ENCODE measurements at regions not wholly inside any gene's neighbourhood (a gene's known extent, or its start where the extent isn't known, plus 50 kb on each side); places are given as distances from the start of the nearest gene placed in this dataset.
A peak's percentile ranks its signal among the peaks of the same experiment; 100 is the strongest.
"Not testable (repeated sequence)": the region's sequence is repeated elsewhere in the genome, so short reads cannot be mapped to it uniquely, and the experiment has no call there.

DNA sequence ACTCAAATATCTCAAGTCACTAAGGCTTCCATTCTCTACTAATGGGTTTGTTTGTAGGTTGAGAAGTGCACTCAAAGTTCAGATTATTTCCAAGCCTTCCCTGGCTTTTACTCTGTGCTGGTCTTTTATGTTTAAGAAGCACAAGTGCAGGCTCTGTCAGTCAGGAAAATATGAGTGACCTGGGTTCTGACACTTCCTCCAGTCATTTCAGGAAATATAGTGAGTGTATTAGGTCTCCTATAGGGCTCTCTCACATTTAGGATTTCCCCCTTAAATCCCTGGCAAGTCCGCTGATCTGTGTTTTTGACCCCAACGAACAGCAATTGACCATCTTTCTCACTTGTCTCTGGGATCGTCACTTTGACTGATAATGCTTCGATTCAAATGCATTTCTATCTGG lies 210.2 kb downstream of the ARPP21 start:
- DNase-seq (ENCODE audit: low read depth) = no peak

DNA sequence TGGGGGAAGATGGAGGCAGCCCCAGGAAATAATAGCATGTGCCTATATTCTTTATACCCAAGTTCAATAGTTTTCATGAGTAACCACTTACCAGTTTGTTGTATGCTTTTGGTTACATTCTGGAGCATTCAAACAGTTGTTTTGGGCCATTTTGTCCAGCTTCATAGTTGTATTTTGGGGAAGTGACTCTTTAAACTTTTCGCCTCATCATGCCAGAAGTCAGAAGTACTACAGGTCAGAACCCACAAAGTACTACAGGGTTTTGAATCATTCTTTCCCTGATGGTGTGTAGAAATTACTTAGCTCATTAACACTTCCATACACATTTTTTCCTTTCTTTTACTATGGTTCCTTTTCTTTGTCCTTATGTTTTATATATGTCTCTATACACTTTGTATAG lies 210.6 kb downstream of the ARPP21 start:
- no peak for DNase-seq (ENCODE audit: low read depth)

DNA sequence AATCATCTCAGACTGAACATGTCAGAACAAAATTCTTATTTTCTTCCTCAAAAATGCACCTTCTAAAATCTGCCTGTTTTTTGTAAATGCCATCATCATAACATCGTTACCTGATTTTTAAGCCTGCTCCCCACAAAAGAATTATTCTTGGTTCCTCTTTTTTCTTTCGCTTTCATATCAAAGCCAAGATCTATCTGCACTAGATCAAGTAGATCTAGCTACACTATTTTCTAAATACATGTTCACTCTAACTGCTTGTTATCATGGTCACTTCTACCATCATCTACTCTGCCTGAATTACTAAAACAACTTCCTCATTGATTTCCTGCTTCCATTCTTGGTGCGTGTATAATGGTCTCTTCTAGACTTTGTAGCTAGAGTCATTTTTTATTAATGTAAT lies 217.7 kb downstream of the ARPP21 start:
- DNase-seq (ENCODE audit: low read depth) = no peak

DNA sequence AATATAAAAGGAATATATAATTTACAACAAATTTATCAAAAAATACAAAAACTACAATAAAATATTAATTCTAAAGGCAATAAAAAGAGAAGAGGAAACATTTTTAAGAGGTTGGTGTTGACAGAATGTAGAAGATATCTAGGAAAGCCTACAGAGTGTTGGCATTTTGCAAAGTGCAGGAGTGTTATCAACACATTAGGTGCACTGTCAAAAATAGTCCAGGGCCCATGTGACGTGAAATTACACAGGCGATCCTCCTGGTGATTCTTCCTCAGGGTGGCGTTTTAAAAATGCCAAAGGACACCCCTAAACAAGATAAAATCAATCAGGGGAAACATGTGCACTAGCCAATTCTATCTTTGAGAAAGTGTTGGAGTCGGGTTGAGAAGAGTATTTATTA lies 222.7 kb downstream of the ARPP21 start:
- DNase-seq (ENCODE audit: low read depth) = no peak

DNA sequence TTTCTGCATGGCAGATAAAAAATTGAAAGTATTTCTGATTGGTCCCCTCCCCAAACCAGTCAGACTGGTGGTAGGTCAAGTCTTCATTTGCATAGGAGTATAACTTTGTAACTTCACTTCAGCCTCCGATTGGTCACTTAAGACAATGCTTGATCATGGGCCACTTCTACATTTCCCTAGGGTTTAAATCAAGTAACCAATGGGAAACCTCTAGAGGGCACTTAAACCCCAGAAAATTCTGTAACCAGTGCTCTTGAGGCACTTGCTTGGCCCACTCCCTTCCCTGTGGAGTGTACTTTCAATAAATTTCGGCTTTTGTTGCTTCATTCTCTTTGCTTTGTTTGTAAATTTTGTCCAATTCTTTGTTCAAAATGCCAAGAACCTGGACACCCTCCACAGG lies 225.5 kb downstream of the ARPP21 start:
- DNase-seq (ENCODE audit: low read depth) = no peak

DNA sequence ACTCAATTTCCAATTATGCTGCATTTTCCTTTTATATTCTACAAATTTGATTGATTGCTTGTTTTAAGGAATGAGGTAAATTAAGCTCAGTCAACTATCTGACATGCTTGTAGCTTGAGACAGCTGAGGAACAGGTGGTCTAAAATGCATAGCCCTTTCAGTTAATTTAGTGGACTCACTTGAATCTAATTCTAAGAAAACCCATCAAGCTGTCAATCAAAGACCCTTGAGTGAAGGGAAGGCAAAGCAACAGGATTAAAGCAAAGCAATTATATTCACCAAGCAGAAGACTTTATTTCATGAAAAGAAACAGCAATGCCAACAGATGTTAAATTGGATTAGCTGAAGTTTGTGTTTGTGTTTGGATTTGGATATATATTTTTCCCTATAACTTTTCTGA lies 228.5 kb downstream of the ARPP21 start:
- DNase-seq (ENCODE audit: low read depth) = no peak

DNA sequence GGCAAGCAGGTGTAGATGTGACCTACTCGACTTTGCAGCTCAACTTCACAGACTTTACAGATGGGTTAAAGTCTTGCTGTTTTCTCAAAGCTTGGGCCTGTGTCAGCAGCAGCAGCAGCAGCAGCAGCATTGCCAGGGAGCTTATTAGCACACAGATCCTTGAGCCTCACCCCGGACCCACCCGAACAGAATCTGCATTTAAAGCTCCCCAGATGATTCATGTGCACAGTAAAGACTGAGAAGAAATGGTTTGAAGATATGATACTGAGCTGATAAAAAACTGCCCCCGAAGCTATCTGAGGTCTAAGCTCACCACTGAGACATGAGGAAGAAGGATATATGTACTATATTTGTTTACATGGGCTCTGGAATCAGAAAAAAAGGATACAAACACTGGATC lies 231.7 kb downstream of the ARPP21 start:
- DNase-seq (ENCODE audit: low read depth) = no peak

DNA sequence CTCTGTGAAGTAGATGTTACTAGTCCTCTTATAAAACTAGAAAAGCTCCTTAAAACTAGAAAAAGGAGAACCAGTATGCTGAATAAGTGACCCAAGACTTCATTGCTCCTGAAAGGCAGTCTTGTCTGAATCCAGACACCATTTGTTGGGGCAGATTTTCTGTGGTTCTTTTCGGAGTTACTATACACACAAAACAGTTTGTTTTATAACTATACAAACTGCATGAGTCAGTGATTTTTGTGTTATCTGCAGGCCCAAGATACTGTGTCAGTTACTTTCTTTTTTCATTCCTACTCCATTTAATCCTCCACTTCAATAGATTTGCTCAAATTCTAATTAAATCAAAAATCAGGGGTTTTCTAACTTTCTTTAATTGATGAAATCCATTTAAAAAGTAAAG lies 244.6 kb downstream of the ARPP21 start:
- DNase-seq (ENCODE audit: low read depth) = no peak

DNA sequence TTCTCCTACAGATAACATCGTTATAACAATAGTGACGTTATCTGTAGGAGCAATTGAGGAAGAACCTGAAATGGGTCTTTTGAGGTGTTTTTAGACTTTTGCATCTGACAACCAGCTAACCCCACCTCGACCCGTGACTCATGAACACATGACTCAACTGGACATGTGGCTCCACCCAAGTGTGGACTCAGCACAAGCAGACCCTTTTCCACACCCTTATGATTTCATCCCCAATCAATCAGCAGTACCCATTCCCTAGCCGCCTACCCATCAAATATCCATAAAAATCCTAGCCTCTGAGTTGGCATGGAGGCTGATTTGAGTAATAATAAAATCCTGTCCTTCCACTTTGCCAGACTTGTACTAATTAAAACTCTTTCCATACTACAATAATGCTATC lies 255.4 kb downstream of the ARPP21 start:
- no peak for DNase-seq (ENCODE audit: low read depth)

DNA sequence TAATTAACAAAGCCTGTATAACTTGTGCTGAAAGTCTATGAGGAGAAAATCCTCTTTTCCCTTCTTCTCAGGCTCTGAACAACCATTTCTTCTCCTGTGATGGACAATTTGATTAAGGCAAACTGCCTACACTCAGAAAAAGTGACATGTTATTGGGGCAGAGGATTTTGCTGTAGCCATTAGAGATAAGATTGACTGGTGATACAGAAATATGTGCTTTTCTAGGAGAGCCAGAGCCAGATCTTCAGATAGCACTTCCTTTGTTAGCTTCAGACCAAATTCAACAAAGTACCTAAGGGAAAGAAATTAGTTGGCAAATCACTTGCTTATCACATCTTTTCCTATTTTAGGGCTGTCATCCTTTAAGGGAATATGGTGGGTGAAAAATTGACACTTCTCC lies 259.9 kb downstream of the ARPP21 start:
- DNase-seq (ENCODE audit: low read depth) = no peak

DNA sequence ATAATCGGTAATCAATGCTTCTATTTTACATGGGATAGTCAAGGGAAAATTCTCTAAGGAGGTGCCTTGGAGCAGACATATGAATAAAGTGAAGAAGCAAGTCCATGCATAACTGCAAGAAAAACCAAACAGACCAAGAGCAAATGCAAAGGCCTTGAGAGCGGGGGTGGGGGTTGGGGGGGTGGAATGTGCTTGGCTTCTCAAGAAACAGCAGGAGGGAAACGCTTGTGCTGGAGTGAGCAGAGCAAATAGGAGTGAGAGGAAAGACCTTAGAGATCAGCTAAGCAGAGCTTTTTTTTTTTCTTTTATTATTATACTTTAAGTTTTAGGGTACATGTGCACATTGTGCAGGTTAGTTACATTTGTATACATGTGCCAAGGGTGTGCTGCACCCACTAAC lies 260.8 kb downstream of the ARPP21 start:
- no peak for DNase-seq (ENCODE audit: low read depth)

DNA sequence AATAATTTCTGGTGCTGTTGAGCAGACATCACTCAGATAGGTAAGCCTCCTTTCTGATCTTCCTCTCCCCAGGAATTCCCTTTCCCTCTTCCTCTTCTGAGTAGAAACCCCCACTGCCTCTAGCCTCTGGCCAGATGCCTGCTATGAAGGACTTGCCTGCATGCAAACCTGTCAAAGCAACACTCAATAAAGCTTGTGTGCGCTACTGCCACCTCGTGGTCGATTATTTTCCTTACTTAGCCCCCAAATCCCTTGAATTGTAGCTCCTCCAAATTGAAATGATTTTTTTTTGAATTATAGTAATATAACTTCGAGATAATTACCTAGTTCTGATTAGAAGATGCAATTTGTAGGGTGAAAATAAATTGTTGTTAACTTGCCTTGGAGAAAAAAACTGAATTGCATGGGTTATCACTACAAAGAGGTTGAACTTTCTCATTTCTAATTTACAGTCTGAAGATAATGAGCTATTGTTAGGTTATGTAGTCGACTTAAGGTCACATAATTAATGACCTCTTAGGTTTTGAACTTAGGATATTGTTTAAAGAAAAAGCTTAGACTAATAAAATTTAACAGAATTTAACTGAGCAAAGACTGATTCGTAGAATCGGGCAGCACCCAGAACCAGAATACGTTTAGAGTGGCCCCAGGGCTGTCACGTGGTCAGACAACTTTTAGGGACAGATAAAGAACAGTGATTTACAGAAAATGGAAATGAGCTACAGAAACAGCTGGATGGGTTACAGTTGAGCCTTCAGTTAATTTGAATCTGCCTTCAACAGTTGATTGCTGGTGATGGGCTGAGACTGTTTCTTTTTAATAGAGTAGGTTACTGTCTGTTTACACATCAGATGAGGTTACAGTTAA lies 269.3 kb downstream of the ARPP21 start:
- peak; percentile 7 for DNase-seq (ENCODE audit: low read depth)

DNA sequence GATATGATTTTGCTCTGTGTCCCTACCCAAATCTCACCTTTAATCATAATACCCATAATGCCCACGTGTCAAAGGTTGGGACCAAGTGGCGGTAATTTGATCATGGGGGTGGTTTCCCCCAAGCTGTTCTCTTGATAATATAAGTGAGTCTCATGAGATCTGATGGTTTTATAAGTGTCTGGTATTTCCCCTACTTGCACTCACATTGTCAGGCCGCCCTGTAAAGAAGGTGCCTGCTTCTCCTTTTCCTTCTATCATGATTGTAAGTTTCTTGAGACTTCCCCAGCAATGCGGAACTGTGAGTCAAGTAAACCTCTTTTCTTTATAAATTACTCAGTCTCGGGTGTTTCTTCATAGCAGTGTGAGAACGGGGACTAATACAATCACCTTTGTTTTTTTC lies 279.8 kb downstream of the ARPP21 start:
- no peak for DNase-seq (ENCODE audit: low read depth)

DNA sequence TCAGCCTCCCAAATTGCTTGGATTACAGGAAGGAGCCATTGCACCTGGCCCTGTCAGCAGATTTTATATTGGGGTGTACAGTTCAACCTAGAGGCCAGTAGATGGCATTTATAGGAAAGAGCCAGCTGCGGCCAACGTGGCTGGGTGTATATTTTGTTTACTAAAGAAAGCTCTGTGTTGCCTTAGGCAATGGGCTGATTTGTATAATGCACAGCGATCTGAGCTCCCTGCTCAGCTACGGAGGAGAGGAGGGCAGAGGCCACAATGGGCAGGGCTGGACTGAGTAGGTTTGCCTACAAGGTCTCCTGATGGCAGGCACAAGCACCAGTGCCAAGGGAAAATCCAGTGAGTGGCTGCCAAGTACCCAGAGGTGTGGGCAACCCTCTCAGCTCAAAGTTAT lies 282.4 kb downstream of the ARPP21 start:
- no peak for DNase-seq (ENCODE audit: low read depth)

DNA sequence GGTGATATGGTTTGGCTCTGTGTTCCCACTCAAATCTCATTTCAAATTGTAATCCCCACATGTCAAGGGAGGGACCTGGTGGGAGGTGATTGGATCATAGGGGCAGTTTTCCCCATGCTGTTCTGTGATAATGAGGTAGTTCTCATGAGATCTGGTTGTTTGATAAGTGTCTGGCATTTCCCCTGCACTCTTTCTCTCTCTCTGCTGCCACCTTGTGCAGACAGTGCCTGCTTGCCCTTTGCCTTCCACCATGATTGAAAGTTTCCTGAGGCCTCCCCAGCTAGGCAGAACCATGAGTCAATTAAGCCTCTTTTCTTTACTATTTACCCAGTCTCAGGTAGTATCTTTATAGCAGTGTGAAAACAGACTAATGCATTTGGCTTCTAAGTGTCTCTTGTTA lies 284.7 kb downstream of the ARPP21 start:
- DNase-seq (ENCODE audit: low read depth) = not testable (repeated sequence)

DNA sequence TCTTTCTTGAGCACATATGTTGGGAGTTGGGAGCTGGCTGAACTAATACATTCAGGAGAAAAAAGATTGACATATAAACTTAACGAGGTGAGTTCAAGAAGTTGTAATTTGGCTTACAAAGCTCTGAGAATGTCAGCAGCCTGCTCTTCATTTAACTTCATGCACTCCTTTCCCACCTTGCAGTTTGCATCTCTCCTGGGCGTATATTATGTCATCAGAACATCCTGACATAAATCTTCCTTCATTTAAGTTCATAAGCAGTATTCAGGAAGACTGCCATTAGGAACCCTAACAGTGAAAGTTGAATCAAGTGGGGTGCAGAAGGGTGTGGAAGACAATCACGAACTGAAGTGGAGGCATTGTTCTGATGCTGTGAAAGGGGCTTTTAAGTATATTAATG lies 288.1 kb downstream of the ARPP21 start:
- DNase-seq (ENCODE audit: low read depth) = no peak

DNA sequence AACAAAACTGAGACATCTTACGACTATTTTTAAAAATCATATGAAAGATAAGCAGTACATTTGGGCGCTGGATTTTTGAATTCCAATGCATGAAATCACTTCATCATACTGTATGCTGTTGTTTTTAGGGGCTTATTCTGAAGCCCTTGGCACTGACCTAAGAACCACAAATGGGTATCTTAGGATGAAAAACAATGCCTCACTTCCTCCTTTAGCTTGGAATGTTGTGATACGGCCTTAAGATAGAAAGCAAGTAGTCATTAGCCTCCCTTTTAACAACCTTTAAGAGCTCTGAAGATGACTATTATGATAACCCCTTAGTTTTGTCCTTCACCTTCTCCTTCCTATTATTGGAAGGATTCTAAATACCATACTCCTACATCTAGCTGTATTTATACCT lies 289.8 kb downstream of the ARPP21 start:
- DNase-seq (ENCODE audit: low read depth) = no peak

DNA sequence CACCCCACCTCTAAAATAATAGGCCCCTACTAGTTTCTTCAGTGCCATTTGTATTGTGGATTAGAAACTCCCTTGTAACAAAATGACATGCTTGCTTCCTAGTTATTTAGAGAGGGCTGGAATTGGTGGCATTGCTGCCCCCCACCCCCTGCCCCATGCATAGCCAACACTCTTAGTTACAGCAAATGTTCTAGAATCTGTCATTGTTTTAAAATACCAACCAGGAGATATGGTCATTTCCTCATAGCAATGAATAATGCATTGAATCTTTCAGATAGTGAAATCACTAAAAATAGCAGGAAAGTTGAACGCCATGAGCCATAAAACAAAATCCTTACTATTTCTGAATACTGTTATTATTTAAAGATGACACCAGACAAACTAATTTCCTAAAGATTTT lies 292.5 kb downstream of the ARPP21 start:
- no peak for DNase-seq (ENCODE audit: low read depth)

DNA sequence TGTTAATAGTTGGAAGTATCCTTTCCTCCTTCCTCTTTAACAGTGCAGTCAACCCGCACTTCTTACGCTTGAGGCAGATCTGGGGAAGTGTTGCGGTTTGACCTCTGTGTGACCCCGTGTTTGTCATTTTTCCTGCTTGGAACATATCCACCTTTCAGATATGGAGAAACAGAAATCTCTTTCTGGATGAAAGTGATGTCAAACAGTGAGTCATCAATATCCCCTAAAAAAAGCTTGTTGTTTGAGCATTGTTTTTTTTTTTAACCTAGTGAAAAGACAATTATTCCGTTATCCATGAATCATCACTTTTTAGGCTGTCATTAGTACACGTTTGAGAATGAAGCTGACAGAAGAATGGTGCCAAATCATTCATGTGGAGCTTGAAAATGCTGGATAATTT lies 293.7 kb downstream of the ARPP21 start:
- no peak for DNase-seq (ENCODE audit: low read depth)

DNA sequence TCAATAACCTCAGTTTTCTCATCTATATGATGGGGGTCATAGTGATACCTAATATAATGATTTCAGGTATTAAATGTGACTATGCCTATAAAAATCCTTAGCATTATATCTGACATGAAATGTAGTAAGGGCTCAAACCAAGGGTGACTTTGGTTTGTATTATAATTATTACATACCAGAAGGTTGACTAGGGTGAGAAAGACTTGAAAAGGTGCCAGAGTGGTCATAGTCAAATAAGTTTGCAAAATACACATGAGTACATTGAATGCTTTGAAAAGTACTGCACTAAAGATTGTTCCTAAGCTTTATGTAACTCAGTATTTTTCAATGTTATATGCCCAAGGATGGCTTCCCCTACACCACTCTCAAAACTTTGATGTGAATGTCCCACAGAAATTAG lies 297.2 kb downstream of the ARPP21 start:
- DNase-seq (ENCODE audit: low read depth) = no peak

DNA sequence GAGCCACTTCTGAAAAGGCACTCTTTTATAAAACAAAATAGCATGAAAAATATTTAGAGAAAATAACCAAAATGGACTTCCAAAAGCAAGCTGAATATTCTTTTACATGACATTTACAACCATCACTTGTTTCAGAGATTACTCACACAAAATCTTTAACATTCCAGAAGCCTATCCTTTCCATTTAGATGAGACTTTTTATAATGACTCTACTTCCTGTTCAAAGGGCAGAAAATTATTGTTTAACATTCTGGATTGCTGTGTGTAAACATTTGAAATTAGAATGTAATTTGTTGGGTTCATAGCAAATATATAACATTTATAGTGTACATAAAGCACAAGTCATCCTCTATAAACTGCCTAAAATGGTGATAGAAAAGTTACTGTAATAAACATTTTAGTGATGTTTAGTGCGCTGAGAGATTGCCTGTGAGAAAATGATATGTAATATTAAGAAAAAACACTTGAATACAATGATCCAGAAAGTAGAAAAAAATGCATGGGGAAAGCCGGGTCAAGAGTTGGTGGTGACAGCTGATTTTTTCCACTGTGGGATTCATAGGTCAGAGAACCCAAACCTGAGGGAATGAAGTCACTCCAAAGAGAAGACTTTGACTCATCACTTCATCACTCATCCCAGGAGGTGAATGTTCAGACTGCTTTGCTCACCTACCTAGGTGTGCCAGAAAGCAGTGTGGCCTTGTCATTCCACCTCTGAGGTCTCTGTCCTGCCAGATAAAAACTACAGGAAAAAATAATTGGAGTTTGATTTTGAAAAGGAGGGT lies 305.8 kb downstream of the ARPP21 start:
- DNase-seq (ENCODE audit: low read depth) = no peak

DNA sequence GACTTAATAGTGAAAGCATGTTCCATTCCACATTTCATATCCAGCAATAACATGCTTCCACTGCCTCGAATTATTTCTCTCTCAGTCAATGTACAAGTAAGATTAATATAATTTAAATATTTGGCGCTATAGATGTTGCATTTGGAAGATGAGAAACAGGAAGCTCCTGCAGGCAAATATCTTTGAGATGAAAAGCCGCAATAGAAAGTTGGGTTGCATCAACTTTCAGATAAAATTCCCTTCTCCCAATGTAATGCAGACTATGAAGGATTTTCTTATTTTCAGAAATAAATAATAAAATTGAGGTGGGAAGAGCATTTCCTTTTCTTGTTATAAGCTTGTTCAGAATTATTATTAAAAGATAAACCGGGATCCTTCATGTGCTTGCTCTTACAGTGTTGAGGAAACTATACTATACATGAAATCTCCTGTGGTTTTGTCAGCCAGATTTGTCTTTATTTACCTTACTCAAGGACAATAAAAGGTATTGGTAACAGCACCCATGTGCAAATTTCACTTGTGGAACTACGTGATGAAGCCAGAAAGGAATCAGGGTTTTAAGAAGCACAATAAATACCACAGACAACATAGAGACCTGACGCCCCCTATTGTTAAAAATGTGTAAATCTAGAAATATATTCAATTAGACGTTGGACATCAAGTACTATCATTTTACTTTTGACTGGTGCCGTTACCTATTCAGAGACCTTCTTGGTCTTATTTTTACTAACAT lies 307.0 kb downstream of the ARPP21 start:
- DNase-seq (ENCODE audit: low read depth) = no peak

Measured in stimulated activated CD8-positive, alpha-beta memory T cell treated with anti-CD3 and anti-CD28 coated beads, Interleukin-15, amount 100 ng/mL, for 24 hours (primary cell).